IPS DF 4.7 (cell line): ENCODE measurements at regions not wholly inside any gene's neighbourhood (a gene's known extent, or its start where the extent isn't known, plus 50 kb on each side); places are given as distances from the start of the nearest gene placed in this dataset.
"Not testable (repeated sequence)": the region's sequence is repeated elsewhere in the genome, so short reads cannot be mapped to it uniquely, and the experiment has no call there.

ENCODE experiments used
- DNase-seq: peaks from one replicate; pipeline ENCODE4 v3.0.0-alpha.2; 2013; ENCODE audit warnings: low spot score; ENCODE audit errors: extremely low read depth

- DNase-seq = no peak
Observed at GRCh38 chr21:25254491-25255174, 352.6 kb downstream of the MRPL39 start.

GRCh38 chr21:25246546-25246945 is 360.7 kb downstream of the MRPL39 start:
- no peak for DNase-seq

- no peak for DNase-seq
Observed at GRCh38 chr21:25244735-25245134, 362.5 kb downstream of the MRPL39 start.

- DNase-seq = no peak
Observed at GRCh38 chr21:25243808-25244207, 363.5 kb downstream of the MRPL39 start.

GRCh38 chr21:25240974-25241373 is 366.3 kb downstream of the MRPL39 start:
- DNase-seq = no peak

- DNase-seq = no peak
Observed at GRCh38 chr21:25234857-25235801, 372.2 kb downstream of the MRPL39 start.

- no peak for DNase-seq
Observed at GRCh38 chr21:25220954-25221353, 386.3 kb downstream of the MRPL39 start.

GRCh38 chr21:25220169-25220568 is 387.1 kb downstream of the MRPL39 start:
- DNase-seq = no peak

- DNase-seq = no peak
Observed at GRCh38 chr21:25215698-25216384, 391.4 kb downstream of the MRPL39 start.

- DNase-seq = no peak
Observed at GRCh38 chr21:25214676-25215075, 392.6 kb downstream of the MRPL39 start.

- no peak for DNase-seq
Observed at GRCh38 chr21:25199944-25200343, 407.3 kb downstream of the MRPL39 start.

GRCh38 chr21:25191141-25191540 is 416.1 kb downstream of the MRPL39 start:
- DNase-seq = no peak

GRCh38 chr21:25189497-25189896 is 417.8 kb downstream of the MRPL39 start:
- no peak for DNase-seq

GRCh38 chr21:25188677-25189079 is 418.6 kb downstream of the MRPL39 start:
- DNase-seq = no peak

- DNase-seq = no peak
Observed at GRCh38 chr21:25186273-25186672, 421.0 kb downstream of the MRPL39 start.

- DNase-seq = no peak
Observed at GRCh38 chr21:25183577-25183976, 423.7 kb downstream of the MRPL39 start.

GRCh38 chr21:25181690-25182089 is 425.6 kb downstream of the MRPL39 start:
- DNase-seq = not testable (repeated sequence)

GRCh38 chr21:25179116-25179515 is 428.2 kb downstream of the MRPL39 start:
- no peak for DNase-seq

- no peak for DNase-seq
Observed at GRCh38 chr21:25176637-25177412, 430.5 kb downstream of the MRPL39 start.

- no peak for DNase-seq
Observed at GRCh38 chr21:25175938-25176337, 431.3 kb downstream of the MRPL39 start.

GRCh38 chr21:25171438-25171837 is 435.8 kb downstream of the MRPL39 start:
- DNase-seq = no peak
